ENCODE measurements at regions not wholly inside any gene's neighbourhood (a gene's known extent, or its start where the extent isn't known, plus 50 kb on each side); places are given as distances from the start of the nearest gene placed in this dataset.

- no peak for TF ChIP-seq POLR2A (IDR thresholded peaks at IDR 0.05)
- no peak for TF ChIP-seq CTCF (IDR thresholded peaks at IDR 0.05 in 4 of 5, conservative IDR thresholded peaks at IDR 0.05 in 1 of 5)
Measured at GRCh38 chr5:91521334-91521733, 138.2 kb upstream of the ARRDC3 start.
